Occipital lobe (tissue), 1 donor: ENCODE measurements at regions not wholly inside any gene's neighbourhood (a gene's known extent, or its start where the extent isn't known, plus 50 kb on each side); places are given as distances from the start of the nearest gene placed in this dataset.
A peak's percentile ranks its signal among the peaks of the same experiment; 100 is the strongest.
"Not testable (repeated sequence)": the region's sequence is repeated elsewhere in the genome, so short reads cannot be mapped to it uniquely, and the experiment has no call there.

Experiments used
- DNase-seq: peaks from one replicate; lab custom pipeline; 2025; lab: John Stamatoyannopoulos, UW

DNA sequence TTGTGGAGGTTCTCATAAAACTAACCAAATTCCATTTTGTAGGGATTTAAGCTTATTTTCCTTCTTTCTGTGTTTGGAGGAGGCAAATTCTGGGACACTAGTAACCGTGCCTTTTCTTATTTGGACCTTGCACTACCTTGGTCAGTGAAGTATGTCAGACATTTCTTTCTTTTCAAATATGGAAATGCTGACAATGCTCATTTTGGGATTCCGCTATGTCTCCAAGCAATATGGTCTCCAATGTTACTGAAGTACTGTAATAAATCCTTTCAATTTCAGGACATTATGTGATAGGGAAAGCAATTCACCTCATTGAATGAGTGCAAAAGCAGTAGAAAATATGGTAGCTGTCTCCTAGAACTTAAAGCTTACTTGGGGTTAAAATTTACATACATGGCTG, 372.3 kb downstream of the HLX start:
- DNase-seq = no peak

DNA sequence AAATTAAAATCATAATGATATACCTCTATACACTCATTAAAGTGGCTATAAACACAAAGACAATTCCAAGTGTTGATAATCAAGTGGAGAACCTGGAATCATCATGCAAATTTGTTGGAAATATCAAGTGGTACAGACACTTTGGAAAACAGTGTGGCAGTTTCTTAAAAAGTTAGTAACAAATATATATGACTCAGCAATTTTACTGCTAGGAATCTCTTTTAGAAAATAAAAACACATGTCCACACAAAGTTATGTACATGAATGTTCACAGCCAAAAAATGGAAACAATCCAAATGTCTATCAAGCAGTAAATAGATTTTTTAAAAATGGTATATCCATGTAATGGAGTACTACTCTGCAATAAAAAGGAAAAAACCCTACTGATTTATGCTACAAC, 375.6 kb downstream of the HLX start:
- DNase-seq = no peak

DNA sequence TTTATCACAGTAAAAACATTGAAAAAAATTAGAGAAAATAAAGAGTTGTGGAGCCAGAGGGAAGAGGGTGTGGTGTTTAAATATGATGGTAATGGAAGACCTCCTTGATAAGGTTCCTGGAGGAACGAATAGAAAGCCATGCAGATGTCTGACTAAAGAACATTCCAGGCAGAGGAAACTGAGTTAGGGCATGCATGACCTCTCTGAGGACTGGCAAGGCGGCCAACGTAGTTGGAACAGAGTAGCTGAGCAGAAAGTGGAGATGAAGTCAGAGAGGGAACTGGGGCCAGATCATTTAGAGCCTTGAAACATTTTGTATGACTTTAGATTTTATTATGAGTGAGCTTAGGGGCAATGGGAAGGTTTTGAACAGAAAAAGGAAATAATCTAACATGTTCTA, 377.5 kb downstream of the HLX start:
- DNase-seq = no peak

DNA sequence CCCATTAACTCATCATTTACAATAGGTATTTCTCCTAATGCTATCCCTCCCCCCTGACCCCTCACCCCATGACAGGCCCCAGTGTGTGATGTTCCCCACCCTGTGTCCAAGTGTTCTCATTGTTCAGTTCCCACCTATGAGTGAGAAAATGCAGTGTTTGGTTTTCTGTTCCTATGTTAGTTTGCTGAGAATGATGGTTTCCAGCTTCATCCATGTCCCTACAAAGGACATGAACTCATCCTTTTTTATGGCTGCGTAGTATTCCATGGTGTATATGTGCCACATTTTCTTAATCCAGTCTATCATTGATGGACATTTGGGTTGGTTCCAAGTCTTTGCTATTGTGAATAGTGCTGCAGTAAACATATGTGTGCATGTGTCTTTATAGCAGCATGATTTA, 378.3 kb downstream of the HLX start:
- not testable (repeated sequence) for DNase-seq

DNA sequence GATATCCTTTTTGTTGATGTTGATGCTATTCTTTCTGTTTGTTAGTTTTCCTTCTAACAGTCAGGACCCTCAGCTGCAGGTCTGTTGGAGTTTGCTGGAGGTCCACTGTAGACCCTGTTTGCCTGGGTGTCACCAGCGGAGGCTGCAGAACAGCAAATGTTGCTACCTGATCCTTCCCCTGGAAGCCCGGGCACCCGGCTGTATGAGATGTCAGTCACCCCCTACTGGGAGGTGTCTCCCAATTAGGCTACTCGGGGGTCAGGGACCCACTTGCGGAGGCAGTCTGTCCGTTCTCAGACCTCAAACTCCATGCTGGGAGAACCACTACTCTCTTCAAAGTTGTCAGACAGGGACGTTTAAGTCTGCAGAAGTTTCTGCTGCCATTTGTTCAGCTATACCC, 383.4 kb downstream of the HLX start:
- not testable (repeated sequence) for DNase-seq

DNA sequence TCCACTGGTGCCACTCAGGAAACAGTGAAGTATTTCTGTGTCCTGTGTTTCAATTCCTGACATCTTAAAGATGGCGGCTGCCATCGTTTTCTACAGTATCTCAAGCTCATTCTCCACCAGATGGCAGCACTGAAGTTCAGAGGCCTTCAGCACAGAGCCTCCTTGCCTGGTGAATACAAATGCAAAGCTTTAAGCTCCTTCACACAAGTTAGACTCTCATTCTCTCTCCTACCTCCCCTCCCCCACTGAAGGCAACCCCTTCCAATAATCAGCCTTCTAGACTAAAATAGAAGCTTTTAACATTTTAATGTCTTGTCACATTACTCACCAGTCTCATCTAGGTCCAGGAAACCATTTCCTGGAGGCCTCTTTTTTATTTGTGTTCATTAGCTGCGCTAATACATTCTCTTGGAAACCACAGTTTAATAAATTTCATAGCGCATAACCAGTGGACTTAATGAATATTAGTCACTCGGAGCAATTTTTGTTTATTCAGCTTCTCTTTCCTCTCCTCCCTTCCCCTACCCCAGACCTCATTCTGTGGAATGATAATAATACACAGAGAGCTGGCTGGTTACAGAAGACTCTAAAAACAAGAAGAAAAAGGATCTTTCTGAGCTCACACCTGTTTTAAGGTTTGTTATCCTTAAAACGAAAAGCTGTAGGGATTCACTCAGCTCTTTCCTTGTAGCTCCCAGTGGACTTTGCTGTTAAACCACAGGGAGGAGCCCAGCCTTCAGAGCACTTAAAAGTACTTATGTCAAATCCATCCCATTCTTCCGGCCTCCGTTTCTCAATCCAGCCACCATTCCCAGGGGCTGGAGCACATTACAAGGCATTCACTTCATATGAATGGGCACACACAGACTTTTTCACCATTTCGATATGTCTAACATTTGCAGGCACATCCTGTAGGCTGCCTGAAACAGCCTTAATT, 384.9 kb downstream of the HLX start:
- peak; percentile 7 for DNase-seq

DNA sequence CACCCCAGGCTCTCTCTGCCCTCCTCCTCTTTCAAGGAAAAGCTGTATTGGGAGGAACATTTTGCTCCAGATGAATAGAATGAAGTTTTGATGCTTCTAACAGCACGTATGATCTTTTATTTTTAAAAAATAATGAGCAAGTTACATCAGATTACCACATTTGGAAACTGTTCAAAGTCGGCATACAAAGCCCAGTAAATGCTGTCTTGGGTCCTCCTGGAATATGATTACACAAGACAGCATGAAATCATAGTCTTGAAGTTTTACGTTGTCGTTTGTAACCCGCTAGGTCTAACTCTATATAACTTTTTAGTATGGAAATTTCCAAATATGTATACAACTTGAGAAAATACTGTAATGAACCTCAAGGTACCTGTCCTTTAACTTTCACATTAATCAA, 385.6 kb downstream of the HLX start:
- DNase-seq = no peak

DNA sequence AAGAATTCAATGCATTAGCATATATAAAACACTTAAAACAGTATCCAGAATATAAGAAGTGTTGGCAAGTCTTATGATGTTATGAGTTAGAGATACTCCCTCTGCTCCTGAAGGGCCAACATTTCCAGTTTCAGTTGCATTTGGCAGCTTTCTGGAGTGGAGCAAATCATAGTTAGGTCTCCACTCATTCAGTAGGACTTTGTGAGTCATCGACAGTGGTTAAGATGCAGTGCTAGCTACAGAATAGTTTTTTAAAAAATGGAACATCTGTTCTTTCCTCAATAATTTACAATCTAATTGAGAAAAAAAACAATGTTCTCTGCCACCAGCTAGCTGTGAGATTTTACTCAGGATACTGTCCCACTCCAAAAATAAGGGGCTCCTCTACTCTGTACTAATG, 389.1 kb downstream of the HLX start:
- DNase-seq = no peak

DNA sequence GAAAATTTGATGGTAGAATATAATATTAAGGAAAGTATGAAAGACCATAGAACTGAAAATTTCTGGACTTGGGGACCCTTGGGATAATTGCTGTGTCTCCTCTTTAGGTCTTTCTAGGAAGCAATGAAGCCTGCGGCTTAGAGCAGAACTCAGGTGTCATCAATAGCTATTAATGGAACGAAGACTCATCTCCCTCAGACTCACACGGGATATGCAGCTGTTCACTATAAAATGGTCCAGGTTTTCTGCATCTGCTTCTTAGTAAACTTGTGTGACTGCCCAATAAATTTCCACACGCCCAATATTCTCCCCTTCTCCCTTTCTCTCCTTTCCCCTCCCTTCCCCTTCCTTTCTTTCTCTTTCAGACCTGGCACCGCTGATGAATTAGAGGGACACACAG, 392.5 kb downstream of the HLX start:
- DNase-seq = no peak

DNA sequence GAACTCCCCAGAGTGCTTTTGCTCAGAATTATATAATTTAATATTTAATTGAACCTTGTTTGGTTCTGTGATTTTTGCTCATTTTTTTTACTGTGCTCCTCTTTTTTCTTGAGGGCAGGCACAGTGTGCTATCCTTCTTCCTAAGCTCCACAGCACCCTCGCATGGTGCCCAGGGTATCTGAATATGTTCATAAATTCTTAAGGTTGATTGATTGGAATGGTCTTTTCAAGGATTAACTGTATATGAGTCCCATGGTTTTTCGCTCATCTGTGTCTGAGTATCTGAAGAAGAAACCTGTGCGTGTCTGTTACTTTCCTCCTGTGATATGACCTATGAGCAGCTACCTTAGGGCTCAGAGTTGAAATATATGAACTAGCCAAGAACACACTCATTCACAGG, 393.7 kb downstream of the HLX start:
- no peak for DNase-seq

DNA sequence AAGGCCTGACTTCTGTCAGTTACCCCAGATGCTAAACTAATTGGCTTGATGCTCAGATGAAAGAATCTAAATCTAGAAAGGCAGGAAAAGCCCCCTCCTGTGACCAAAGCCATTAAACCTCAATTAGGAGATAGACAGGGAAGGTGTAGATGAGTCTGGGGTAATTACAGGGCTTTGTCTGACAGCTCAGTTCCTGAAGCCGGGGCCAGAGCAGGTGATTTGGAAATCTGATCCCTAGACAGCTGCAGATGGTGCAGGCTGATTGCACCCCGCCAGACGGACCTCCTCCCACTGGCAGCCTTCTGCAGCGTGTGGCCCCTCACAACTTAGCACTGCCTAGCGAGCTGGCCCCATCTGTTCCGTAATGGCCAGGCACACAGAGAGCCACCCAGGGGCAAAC, 395.1 kb downstream of the HLX start:
- DNase-seq = no peak

DNA sequence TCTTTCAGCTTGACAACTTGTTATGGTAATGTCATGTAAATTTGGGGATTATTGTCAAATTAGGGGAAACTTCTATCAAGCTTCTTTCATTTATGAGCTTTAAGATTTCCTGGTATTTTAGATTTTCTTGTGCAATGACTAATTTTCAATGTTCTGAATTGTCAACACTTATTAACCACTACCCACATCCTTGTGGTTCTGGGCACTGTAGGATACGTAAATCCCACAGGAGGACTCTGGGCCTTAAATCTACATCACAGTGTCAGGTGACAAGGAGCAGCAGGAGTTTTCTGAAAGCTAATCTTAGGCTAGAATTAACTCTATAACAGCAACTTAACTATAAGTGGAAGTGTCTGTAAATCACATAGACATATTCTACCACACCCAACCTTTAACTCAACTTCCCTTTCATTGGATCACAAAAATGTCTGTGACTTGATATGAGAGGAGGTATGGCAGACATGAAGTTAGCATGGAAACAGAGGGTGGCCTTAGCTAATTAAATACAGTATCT, 397.7 kb downstream of the HLX start:
- DNase-seq = no peak

DNA sequence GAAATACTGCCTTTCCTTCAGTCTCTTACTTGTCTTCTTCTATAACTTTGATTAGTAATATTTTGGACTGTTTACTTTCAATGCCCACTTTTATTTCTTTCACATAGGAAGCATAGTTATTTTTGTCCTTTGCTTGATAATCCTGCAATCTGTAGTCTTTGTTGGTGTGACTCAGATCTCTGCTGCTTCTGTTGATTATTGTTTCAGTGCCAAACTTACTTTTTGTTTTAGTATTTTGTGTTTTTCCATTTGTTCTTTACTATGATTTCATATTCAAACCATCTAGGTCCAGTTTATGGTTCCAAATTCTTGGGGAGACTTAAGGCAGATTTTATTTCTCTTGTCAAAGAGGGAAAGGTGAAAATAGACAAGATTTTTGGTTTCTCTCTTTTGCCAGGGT, 399.9 kb downstream of the HLX start:
- no peak for DNase-seq

DNA sequence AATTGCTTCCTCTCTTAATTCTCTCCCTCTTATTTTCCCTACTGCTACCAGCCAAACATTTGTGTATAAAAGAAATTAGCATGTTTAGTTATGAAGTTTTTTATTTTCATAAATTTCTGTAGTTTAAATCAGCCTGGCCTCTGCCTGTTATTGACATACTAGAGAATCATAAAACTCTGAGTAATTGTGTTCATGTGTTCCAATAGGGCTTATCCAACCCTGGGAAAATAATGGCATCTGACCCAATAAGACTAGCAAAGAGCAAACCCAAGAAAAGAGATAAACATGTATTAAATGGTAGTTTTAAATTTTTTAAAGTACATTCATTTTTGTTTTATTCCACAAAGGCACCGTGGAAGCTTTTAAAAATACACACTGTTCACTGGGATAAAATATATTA, 404.3 kb downstream of the HLX start:
- no peak for DNase-seq

DNA sequence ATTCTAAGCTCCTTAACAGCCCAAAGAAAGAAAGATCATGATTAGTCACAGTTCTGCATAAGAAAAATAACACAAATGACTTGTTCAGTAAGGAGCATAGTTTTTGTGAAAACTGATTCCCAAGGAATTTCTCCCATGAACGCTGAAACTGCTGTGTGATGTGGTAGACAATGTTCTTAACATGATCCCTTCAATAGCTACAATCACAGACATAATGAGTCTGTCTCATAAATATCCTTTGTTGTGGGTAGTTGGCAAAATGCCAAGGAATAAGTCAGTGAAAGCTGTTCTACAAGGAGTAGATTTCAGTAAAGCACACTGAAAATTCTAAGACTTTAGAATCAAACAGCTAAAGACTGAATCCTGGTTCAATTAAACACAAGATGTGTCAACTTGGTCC, 404.8 kb downstream of the HLX start:
- DNase-seq = no peak

DNA sequence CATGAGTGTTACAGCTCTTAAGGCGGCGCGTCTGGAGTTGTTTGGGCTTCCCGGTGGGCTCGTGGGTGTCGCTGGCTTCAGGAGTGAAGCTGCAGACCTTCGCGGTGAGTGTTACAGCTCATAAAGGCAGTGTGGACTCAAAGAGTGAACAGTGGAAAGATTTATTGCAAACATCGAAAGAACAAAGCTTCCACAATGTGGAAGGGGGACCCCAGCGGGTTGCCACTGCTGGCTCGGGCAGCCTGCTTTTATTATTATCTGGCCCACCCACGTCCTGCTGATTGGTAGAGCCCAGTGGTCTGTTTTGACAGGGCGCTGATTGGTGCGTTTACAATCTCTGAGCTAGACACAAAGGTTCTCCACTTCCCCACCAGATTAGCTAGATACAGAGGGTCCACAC, 405.7 kb downstream of the HLX start:
- not testable (repeated sequence) for DNase-seq

DNA sequence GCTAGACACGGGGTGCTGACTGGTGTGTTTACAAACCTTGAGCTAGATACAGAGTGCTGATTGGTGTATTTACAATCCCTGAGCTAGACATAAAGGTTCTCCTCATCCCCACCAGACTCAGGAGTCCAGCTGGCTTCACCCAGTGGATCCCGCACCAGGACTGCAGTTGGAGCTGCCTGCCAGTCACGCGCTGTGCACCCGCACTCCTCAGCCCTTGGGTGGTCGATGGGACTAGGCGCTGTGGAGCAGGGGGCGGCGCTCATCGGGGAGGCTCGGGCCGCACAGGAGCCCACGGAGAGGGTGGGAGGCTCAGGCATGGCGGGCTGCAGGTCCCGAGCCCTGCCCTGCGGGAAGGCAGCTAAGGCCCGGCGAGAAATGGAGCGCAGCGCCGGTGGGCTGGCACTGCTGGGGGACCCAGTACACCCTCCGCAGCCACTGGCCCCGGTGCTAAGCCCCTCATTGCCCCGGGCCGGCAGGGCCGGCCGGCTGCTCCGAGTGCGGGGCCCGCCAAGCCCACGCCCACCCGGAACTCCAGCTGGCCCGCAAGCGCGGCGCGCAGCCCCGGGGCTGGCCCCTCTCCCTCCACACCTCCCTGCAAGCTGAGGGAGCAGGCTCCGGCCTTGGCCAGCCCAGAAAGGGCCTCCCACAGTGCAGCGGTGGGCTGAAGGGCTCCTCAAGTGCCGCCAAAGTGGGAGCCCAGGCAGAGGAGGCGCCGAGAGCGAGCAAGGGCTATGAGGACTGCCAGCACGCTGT, 406.4 kb downstream of the HLX start:
- not testable (repeated sequence) for DNase-seq

DNA sequence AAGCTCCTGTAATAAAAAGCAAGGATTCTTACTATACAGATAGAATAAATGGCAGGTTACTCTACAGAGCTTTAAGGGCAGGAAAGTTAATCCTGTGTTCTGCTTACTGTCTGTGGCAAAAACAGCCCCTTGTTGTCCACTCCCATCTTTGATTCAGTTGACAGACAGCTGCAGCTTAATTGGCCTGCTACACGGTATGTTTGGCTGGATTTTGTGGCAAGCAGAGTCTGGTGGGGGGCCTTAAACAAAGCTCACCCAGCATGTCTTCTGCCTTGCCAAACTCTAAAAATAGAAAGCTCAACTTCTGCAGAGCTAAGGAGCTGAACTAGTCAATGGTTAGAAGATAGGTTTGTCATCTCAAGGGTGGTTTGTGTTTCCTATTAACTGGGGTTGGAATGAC, 407.2 kb downstream of the HLX start:
- DNase-seq = no peak

DNA sequence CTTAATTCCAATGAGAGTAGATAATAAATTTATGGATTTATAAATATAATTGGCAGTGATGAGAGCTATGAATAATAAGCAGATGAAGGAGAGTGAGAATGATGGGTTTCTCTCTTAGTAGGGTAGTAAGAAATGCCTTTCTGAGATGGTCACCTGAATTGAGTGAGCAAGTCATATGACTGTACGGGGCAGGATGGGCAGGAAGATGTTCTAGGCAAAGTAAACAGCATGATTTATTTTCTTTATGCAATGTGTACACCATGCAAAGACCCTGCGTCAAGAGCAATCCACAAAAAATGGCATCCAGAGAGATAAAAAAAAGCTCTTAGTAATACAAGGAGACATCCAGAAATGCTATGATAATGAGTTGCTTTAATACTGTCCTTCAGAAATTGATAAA, 409.9 kb downstream of the HLX start:
- DNase-seq = no peak

DNA sequence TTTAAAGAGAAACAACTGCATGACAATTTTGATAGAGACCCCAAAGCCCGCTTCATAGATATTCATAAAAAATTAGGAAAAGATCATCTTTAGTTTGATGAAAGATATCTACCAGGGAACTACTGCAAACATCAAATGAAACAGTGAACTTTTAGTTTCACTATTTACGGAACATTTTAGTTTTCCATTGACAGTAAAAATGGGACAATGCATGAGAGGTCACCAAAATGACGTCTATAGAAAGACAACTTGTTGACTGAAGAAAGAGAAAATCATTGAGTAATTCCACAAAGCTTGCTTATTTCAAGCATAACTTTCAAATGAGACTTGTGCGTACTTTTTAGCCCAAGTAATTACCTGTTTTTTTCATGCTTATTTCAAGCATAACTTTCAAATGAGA, 411.4 kb downstream of the HLX start:
- DNase-seq = no peak

DNA sequence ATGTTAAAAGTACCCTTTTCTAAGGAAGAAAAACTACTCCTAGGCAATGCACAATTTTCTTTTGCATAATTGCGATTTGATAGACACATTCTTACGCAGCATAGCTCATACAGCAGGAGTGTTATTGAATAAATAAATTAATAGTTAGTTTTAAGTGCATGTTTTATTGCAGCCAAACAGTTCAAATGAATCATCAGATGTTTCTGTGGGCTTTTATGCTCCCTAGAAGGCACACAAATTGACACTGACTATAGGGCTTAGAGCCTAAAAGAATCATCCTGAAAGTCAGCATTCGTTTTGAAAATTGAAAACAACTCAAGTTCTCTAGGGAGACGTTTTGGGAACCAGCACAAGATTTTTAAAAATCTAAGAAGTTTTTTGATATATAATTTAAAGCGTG, 411.9 kb downstream of the HLX start:
- DNase-seq = no peak

DNA sequence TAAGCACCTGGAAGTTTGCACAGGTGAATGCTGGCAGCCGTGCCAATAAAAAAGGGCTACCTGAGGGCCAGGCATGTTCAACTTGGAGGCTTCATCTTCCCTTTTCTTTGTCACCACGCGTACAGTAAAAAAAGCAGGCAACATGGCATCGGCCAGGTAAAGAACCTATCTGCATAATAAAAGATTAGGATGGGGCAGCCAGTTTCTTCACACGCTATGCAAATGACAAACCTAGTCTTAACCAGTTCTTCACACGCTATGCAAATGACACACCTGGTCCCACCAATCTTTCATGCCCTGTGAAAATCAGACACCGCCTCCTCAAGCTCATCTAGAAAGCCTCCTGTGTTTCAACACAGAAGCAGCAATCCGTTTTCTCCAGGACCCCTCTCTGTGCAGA, 413.4 kb downstream of the HLX start:
- no peak for DNase-seq

DNA sequence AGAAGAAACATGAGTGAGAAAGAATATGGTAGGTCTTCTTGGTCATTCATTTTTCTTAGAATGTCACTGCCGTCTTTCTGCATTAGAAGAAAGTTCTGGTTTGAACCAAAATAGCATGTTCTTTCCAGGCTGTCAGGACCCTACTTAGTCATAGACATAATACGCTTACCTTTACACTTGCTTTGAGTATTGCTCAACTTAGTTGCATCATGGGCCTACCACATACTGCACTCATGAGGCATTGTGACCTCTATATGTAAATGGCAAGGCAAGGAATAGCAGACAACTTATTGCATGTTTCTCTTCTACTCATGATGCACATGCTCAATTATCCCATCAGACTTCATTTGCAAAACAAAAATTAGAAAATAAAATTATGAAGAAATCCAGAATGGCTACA, 415.0 kb downstream of the HLX start:
- no peak for DNase-seq
